GM23338 (cell line): ENCODE measurements at regions not wholly inside any gene's neighbourhood (a gene's known extent, or its start where the extent isn't known, plus 50 kb on each side); places are given as distances from the start of the nearest gene placed in this dataset.

Experiments
- ATAC-seq: fragments of 200-7000 bp; cut with Tn5 transposase; 3 replicates; pipeline ENCODE4 v1.9.1; 2020
- DNase-seq: peaks from one replicate; pipeline ENCODE4 v3.0.0-alpha.2; 2015; ENCODE audit warnings: low spot score
- H2AFZ ChIP-seq: fragments of 200-600 bp; sonication (generic); 2 replicates; pipeline ENCODE4 v1.8.0; 2016; ENCODE audit warnings: antibody characterized with exemption, mild to moderate bottlenecking, moderate library complexity
- H3F3A ChIP-seq: fragments of 200-600 bp; sonication (generic); replicated peaks from 2 replicates; pipeline ENCODE4 v1.8.0; 2017; ENCODE audit warnings: antibody characterized with exemption, mixed run types, low read depth
- H3K27ac ChIP-seq: fragments of 200-600 bp; sonication (generic); 2 replicates; pipeline ENCODE4 v1.6.1; 2016; ENCODE audit warnings: low read depth
- H3K27me3 ChIP-seq: fragments of 200-600 bp; sonication (generic); 2 replicates; pipeline ENCODE4 v1.8.0; 2016; ENCODE audit warnings: mild to moderate bottlenecking, mixed run types, moderate library complexity; ENCODE audit not compliant: insufficient read depth
- H3K36me3 ChIP-seq: fragments of 200-600 bp; sonication (generic); 2 replicates; pipeline ENCODE4 v1.8.0; 2016; ENCODE audit warnings: mild to moderate bottlenecking; ENCODE audit not compliant: insufficient read depth
- H3K4me1 ChIP-seq: fragments of 200-600 bp; sonication (generic); 2 replicates; pipeline ENCODE4 v1.8.0; 2016; ENCODE audit warnings: mild to moderate bottlenecking, moderate library complexity; ENCODE audit not compliant: insufficient read depth
- H3K4me2 ChIP-seq: fragments of 200-600 bp; sonication (generic); 2 replicates; pipeline ENCODE4 v1.7.1; 2017; ENCODE audit warnings: mixed run types
- H3K4me3 ChIP-seq: fragments of 200-600 bp; sonication (generic); 2 replicates; pipeline ENCODE4 v1.6.1; 2016; ENCODE audit warnings: mixed run types
- H3K79me2 ChIP-seq: fragments of 200-600 bp; sonication (generic); replicated peaks from 2 replicates; pipeline ENCODE4 v1.8.0; 2017; ENCODE audit warnings: mild to moderate bottlenecking; ENCODE audit not compliant: insufficient read depth
- H3K9me2 ChIP-seq: fragments of 200-600 bp; sonication (generic); 2 replicates; pipeline ENCODE4 v1.8.0; 2017; ENCODE audit not compliant: insufficient read depth
- H4K20me1 ChIP-seq: fragments of 200-600 bp; sonication (generic); replicated peaks from 2 replicates; pipeline ENCODE4 v1.8.0; 2017; ENCODE audit warnings: mild to moderate bottlenecking; ENCODE audit not compliant: insufficient read depth
- H3K27ac Mint-ChIP-seq: 2 replicates; pipeline ENCODE4 v1.8.0; 2020; ENCODE audit warnings: inconsistent platforms, mild to moderate bottlenecking, moderate library complexity, mixed read lengths
- H3K27me3 Mint-ChIP-seq: 3 replicates; pipeline ENCODE4 v1.8.0; 2022; ENCODE audit warnings: low read depth, mild to moderate bottlenecking, moderate library complexity, mixed read lengths, inconsistent platforms; ENCODE audit not compliant: insufficient read depth, poor library complexity
- H3K36me3 Mint-ChIP-seq: 3 replicates; pipeline ENCODE4 v1.8.0; 2021; ENCODE audit warnings: low read depth, mild to moderate bottlenecking, inconsistent platforms, moderate library complexity, mixed read lengths
- H3K4me1 Mint-ChIP-seq: 3 replicates; pipeline ENCODE4 v1.8.0; 2020; ENCODE audit warnings: mild to moderate bottlenecking, inconsistent platforms, mixed read lengths
- H3K4me3 Mint-ChIP-seq: 3 replicates; pipeline ENCODE4 v1.8.0; 2021; ENCODE audit warnings: moderate library complexity, mild to moderate bottlenecking, inconsistent platforms, mixed read lengths
- H3K9me3 Mint-ChIP-seq: 3 replicates; pipeline ENCODE4 v1.8.0; 2020; ENCODE audit warnings: moderate library complexity, mild to moderate bottlenecking, inconsistent platforms, mixed read lengths
- CREB1 ChIP-seq: fragments of 250-450 bp; sonication (Bioruptor Pico); IDR thresholded peaks from 2 replicates; pipeline ENCODE4 v1.5.0; 2020; ENCODE audit warnings: low read depth, mild to moderate bottlenecking, moderate library complexity
- ETS1 ChIP-seq: IDR thresholded peaks from 2 replicates; pipeline ENCODE4 v1.6.1; 2016; ENCODE audit warnings: antibody characterized with exemption
- EZH2 ChIP-seq: fragments of 200-600 bp; sonication (generic); IDR thresholded peaks from one replicate; pipeline ENCODE4 v1.8.0; 2017; ENCODE audit warnings: antibody characterized with exemption, mild to moderate bottlenecking, low read depth; ENCODE audit not compliant: unreplicated experiment
- EZH2phosphoT487 ChIP-seq: fragments of 200-600 bp; sonication (generic); IDR thresholded peaks from one replicate; pipeline ENCODE4 v1.8.1; 2018; ENCODE audit warnings: antibody characterized with exemption; ENCODE audit not compliant: unreplicated experiment
- JUNB ChIP-seq: IDR thresholded peaks from one replicate; pipeline ENCODE4 v1.6.1; 2016; ENCODE audit warnings: antibody characterized with exemption; ENCODE audit not compliant: unreplicated experiment
- NANOG ChIP-seq: IDR thresholded peaks from 2 replicates; pipeline ENCODE4 v1.6.1; 2016; ENCODE audit warnings: antibody characterized with exemption, borderline replicate concordance
- POLR2AphosphoS5 ChIP-seq: IDR thresholded peaks from 2 replicates; pipeline ENCODE4 v1.6.1; 2016; ENCODE audit warnings: antibody characterized with exemption, low read depth
- STAT1 ChIP-seq: IDR thresholded peaks from one replicate; pipeline ENCODE4 v1.6.1; 2016; ENCODE audit warnings: antibody characterized with exemption; ENCODE audit not compliant: unreplicated experiment
- ZNF114 ChIP-seq: fragments of 250-450 bp; sonication (Bioruptor Pico); IDR thresholded peaks from 2 replicates; pipeline ENCODE4 v1.5.0; 2020; ENCODE audit warnings: mild to moderate bottlenecking, moderate library complexity
- ZNF331 ChIP-seq: fragments of 250-450 bp; sonication (Bioruptor Pico); IDR thresholded peaks from 2 replicates; pipeline ENCODE4 v1.5.0; 2020; ENCODE audit warnings: low read depth, mild to moderate bottlenecking, moderate library complexity
- TF ChIP-seq, protein P1 (sequence below): fragments of 250-450 bp; sonication (Bioruptor Pico); IDR thresholded peaks from 2 replicates; pipeline ENCODE4 v1.5.0; 2020; ENCODE audit warnings: mild to moderate bottlenecking, moderate library complexity
- TF ChIP-seq, protein P2 (sequence below): IDR thresholded peaks from one replicate; pipeline ENCODE4 v1.6.1; 2018; ENCODE audit warnings: antibody characterized with exemption; ENCODE audit not compliant: unreplicated experiment

GRCh38 chr20:5482791-5483190, 128.0 kb downstream of the GPCPD1 start:
- Mint-ChIP-seq H3K4me3 (no peak overlapping the region), H3K4me1 (peaks cover 10% of the 10 kb centered on the region), H3K36me3 (no peaks in the 10 kb centered on the region), H3K27me3 (peaks cover 4% of the 10 kb centered on the region), H3K27ac (no peak overlapping the region), H3K9me3 (no peaks in the 10 kb centered on the region)
- Histone ChIP-seq H3K4me1 (no peaks in the 10 kb centered on the region), H3K4me3 (no peak overlapping the region), H3K9me2 (no peaks in the 10 kb centered on the region), H4K20me1 (no peaks in the 10 kb centered on the region), H3F3A (no peaks in the 10 kb centered on the region), H3K79me2 (no peaks in the 10 kb centered on the region), H3K4me2 (no peak overlapping the region), H3K27me3 (no peaks in the 10 kb centered on the region), H2AFZ (no peak overlapping the region), H3K27ac (no peak overlapping the region), H3K36me3 (no peaks in the 10 kb centered on the region)
- ATAC-seq = no peak
- DNase-seq = no peak
- no peak for TF ChIP-seq JUNB
- TF ChIP-seq ZNF331 (CRISPR knock-in tag) = no peak

GRCh38 chr20:5481872-5482271, 128.9 kb downstream of the GPCPD1 start:
- peaks cover 5% of the 10 kb centered on the region for H3K27me3 Mint-ChIP-seq
- Histone ChIP-seq H3K36me3 (no peaks in the 10 kb centered on the region), H3K27ac (no peak overlapping the region), H3K9me2 (no peaks in the 10 kb centered on the region), H2AFZ (no peak overlapping the region), H3K4me1 (no peaks in the 10 kb centered on the region), H3K4me3 (no peak overlapping the region), H4K20me1 (no peaks in the 10 kb centered on the region), H3K4me2 (no peak overlapping the region), H3K27me3 (no peaks in the 10 kb centered on the region), H3K79me2 (no peaks in the 10 kb centered on the region), H3F3A (no peaks in the 10 kb centered on the region)
- H3K9me3 Mint-ChIP-seq = no peaks in the 10 kb centered on the region
- peaks cover 17% of the 10 kb centered on the region for H3K4me1 Mint-ChIP-seq
- no peak overlapping the region for H3K4me3 Mint-ChIP-seq
- H3K36me3 Mint-ChIP-seq = no peaks in the 10 kb centered on the region
- no peak overlapping the region for H3K27ac Mint-ChIP-seq
- DNase-seq (no peak), ATAC-seq (no peak)
- no peak for TF ChIP-seq EZH2phosphoT487
- TF ChIP-seq POLR2AphosphoS5 = no peak
- TF ChIP-seq EZH2 = no peak
- TF ChIP-seq, protein P1, sequence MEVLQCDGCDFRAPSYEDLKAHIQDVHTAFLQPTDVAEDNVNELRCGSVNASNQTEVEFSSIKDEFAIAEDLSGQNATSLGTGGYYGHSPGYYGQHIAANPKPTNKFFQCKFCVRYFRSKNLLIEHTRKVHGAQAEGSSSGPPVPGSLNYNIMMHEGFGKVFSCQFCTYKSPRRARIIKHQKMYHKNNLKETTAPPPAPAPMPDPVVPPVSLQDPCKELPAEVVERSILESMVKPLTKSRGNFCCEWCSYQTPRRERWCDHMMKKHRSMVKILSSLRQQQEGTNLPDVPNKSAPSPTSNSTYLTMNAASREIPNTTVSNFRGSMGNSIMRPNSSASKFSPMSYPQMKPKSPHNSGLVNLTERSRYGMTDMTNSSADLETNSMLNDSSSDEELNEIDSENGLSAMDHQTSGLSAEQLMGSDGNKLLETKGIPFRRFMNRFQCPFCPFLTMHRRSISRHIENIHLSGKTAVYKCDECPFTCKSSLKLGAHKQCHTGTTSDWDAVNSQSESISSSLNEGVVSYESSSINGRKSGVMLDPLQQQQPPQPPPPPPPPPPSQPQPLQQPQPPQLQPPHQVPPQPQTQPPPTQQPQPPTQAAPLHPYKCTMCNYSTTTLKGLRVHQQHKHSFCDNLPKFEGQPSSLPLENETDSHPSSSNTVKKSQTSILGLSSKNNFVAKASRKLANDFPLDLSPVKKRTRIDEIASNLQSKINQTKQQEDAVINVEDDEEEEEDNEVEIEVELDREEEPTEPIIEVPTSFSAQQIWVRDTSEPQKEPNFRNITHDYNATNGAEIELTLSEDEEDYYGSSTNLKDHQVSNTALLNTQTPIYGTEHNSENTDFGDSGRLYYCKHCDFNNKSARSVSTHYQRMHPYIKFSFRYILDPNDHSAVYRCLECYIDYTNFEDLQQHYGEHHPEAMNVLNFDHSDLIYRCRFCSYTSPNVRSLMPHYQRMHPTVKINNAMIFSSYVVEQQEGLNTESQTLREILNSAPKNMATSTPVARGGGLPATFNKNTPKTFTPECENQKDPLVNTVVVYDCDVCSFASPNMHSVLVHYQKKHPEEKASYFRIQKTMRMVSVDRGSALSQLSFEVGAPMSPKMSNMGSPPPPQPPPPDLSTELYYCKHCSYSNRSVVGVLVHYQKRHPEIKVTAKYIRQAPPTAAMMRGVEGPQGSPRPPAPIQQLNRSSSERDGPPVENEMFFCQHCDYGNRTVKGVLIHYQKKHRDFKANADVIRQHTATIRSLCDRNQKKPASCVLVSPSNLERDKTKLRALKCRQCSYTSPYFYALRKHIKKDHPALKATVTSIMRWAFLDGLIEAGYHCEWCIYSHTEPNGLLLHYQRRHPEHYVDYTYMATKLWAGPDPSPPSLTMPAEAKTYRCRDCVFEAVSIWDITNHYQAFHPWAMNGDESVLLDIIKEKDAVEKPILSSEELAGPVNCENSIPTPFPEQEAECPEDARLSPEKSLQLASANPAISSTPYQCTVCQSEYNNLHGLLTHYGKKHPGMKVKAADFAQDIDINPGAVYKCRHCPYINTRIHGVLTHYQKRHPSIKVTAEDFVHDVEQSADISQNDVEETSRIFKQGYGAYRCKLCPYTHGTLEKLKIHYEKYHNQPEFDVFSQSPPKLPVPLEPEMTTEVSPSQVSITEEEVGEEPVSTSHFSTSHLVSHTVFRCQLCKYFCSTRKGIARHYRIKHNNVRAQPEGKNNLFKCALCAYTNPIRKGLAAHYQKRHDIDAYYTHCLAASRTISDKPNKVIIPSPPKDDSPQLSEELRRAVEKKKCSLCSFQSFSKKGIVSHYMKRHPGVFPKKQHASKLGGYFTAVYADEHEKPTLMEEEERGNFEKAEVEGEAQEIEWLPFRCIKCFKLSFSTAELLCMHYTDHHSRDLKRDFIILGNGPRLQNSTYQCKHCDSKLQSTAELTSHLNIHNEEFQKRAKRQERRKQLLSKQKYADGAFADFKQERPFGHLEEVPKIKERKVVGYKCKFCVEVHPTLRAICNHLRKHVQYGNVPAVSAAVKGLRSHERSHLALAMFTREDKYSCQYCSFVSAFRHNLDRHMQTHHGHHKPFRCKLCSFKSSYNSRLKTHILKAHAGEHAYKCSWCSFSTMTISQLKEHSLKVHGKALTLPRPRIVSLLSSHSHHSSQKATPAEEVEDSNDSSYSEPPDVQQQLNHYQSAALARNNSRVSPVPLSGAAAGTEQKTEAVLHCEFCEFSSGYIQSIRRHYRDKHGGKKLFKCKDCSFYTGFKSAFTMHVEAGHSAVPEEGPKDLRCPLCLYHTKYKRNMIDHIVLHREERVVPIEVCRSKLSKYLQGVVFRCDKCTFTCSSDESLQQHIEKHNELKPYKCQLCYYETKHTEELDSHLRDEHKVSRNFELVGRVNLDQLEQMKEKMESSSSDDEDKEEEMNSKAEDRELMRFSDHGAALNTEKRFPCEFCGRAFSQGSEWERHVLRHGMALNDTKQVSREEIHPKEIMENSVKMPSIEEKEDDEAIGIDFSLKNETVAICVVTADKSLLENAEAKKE = no peak
- no peak for TF ChIP-seq STAT1
- no peak for TF ChIP-seq ZNF331 (CRISPR knock-in tag)
- TF ChIP-seq CREB1 (CRISPR knock-in tag) = no peak
- TF ChIP-seq, protein P2, sequence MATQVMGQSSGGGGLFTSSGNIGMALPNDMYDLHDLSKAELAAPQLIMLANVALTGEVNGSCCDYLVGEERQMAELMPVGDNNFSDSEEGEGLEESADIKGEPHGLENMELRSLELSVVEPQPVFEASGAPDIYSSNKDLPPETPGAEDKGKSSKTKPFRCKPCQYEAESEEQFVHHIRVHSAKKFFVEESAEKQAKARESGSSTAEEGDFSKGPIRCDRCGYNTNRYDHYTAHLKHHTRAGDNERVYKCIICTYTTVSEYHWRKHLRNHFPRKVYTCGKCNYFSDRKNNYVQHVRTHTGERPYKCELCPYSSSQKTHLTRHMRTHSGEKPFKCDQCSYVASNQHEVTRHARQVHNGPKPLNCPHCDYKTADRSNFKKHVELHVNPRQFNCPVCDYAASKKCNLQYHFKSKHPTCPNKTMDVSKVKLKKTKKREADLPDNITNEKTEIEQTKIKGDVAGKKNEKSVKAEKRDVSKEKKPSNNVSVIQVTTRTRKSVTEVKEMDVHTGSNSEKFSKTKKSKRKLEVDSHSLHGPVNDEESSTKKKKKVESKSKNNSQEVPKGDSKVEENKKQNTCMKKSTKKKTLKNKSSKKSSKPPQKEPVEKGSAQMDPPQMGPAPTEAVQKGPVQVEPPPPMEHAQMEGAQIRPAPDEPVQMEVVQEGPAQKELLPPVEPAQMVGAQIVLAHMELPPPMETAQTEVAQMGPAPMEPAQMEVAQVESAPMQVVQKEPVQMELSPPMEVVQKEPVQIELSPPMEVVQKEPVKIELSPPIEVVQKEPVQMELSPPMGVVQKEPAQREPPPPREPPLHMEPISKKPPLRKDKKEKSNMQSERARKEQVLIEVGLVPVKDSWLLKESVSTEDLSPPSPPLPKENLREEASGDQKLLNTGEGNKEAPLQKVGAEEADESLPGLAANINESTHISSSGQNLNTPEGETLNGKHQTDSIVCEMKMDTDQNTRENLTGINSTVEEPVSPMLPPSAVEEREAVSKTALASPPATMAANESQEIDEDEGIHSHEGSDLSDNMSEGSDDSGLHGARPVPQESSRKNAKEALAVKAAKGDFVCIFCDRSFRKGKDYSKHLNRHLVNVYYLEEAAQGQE = no peak
- no peak for TF ChIP-seq NANOG
- TF ChIP-seq JUNB = no peak
- TF ChIP-seq ZNF114 (CRISPR knock-in tag) = no peak
- TF ChIP-seq ETS1 = no peak
